Esophagus muscularis mucosa (tissue), 4 donors: ENCODE measurements at regions not wholly inside any gene's neighbourhood (a gene's known extent, or its start where the extent isn't known, plus 50 kb on each side); places are given as distances from the start of the nearest gene placed in this dataset.

Source experiments
- DNase-seq: peaks from one replicate; pipeline ENCODE4 v3.0.0-alpha.2; 2017; ENCODE audit errors: extremely low spot score
- H3K27ac ChIP-seq, 4 donors: fragments of 200-600 bp; sonication (generic); replicated peaks in 1 of 4; 1 replicate in 3 of 4; 2 replicates in 1 of 4; pipeline ENCODE4 v1.5.1; 2016 to 2019; ENCODE audit warnings: mild to moderate bottlenecking in 1 of 4
- H3K27me3 ChIP-seq, 4 donors: fragments of 200-600 bp; sonication (generic); one replicate each; pipeline versions ENCODE4 v1.5.1 to v1.6.0; 2016 to 2019
- H3K36me3 ChIP-seq, 4 donors: fragments of 200-600 bp; sonication (generic); one replicate each; pipeline ENCODE4 v1.5.1; 2016 to 2019
- H3K4me1 ChIP-seq, 4 donors: fragments of 200-600 bp; sonication (generic); one replicate each; pipeline ENCODE4 v1.5.1; 2016 to 2019
- H3K4me3 ChIP-seq, 4 donors: fragments of 200-600 bp; sonication (generic); 1 replicate in 2 of 4; 2 replicates in 2 of 4; pipeline ENCODE4 v1.5.1; 2016 to 2019; ENCODE audit warnings: mild to moderate bottlenecking in 4 of 4, moderate library complexity in 1 of 4
- H3K9me3 ChIP-seq, 4 donors: fragments of 200-600 bp; sonication (generic); 1 replicate in 3 of 4; 2 replicates in 1 of 4; pipeline ENCODE4 v1.5.1; 2016 to 2019
- CTCF ChIP-seq, 3 experiments: fragments of 200-600 bp in 2 of 3; fragments of 450-650 bp in 1 of 3; sonication (generic) in 2 of 3; IDR thresholded peaks; one replicate each; pipeline ENCODE4 v1.5.1; 2017 to 2019; ENCODE audit warnings: antibody characterized with exemption in 3 of 3, mild to moderate bottlenecking in 2 of 3, moderate library complexity in 1 of 3
- EP300 ChIP-seq: sonication (generic); formaldehyde crosslinking; IDR thresholded peaks from one replicate; pipeline ENCODE4 v1.6.1; 2017; ENCODE audit warnings: antibody characterized with exemption
- POLR2A ChIP-seq: fragments of 450-650 bp; IDR thresholded peaks from one replicate; pipeline ENCODE4 v1.6.1; 2017; ENCODE audit warnings: antibody characterized with exemption, moderate library complexity, mild to moderate bottlenecking, low read depth
- POLR2AphosphoS5 ChIP-seq, 2 donors: sonication (generic); formaldehyde crosslinking; IDR thresholded peaks; one replicate each; pipeline ENCODE4 v1.6.1; 2017; ENCODE audit warnings: antibody characterized with exemption in 2 of 2
- WGBS: methylation state at CpG from one replicate; pipeline ENCODE4 v1.1.5; 2018; 5-methylcytosine and 5-hydroxymethylcytosine counted together
- intact Hi-C: fragments of 100-400 bp; cut with DNase I; formaldehyde crosslinking; loops from one replicate; pipeline ENCODE4 v1.15.1; 2023

- no peaks in the 10 kb centered on the region for H3K27me3 ChIP-seq
- no peak overlapping the region for H3K27ac ChIP-seq
- no peak overlapping the region for H3K4me3 ChIP-seq
- H3K4me1 ChIP-seq = no peaks in the 10 kb centered on the region
- no peaks in the 10 kb centered on the region for H3K36me3 ChIP-seq
- TF ChIP-seq POLR2A = no peak
- no peak for TF ChIP-seq CTCF (IDR thresholded peaks at IDR 0.05)
- TF ChIP-seq EP300 = no peak
- TF ChIP-seq POLR2AphosphoS5 (IDR thresholded peaks at IDR 0.05) = no peak
- DNase-seq = no peak
- intact Hi-C loops = no loop called here
- no peaks in the 10 kb centered on the region for H3K9me3 ChIP-seq
Observed at GRCh38 chr5:106094839-106095238, 1575.9 kb downstream of the EFNA5 start.

GRCh38 chr5:106094204-106094607, 1576.5 kb downstream of the EFNA5 start:
- no peak overlapping the region for H3K4me3 ChIP-seq
- no peaks in the 10 kb centered on the region for H3K9me3 ChIP-seq
- no peaks in the 10 kb centered on the region for H3K4me1 ChIP-seq
- intact Hi-C loops = no loop called here
- WGBS = 22% methylated on average over 4 of the region's 4 CpGs
- DNase-seq = no peak
- no peak for TF ChIP-seq EP300
- no peak for TF ChIP-seq CTCF (IDR thresholded peaks at IDR 0.05)
- TF ChIP-seq POLR2AphosphoS5 (IDR thresholded peaks at IDR 0.05) = no peak
- TF ChIP-seq POLR2A = no peak
- H3K36me3 ChIP-seq = no peaks in the 10 kb centered on the region
- no peak overlapping the region for H3K27ac ChIP-seq
- H3K27me3 ChIP-seq = no peaks in the 10 kb centered on the region

- 76% methylated on average over 1 of the region's 1 CpG for WGBS
- TF ChIP-seq CTCF (IDR thresholded peaks at IDR 0.05) (no peak), POLR2A (no peak), POLR2AphosphoS5 (IDR thresholded peaks at IDR 0.05) (no peak), EP300 (no peak)
Observed at GRCh38 chr5:106093134-106093533, 1577.6 kb downstream of the EFNA5 start.

GRCh38 chr5:106092455-106092854, 1578.3 kb downstream of the EFNA5 start:
- intact Hi-C loops = no loop called here
- no peaks in the 10 kb centered on the region for H3K36me3 ChIP-seq
- H3K4me1 ChIP-seq = no peaks in the 10 kb centered on the region
- no peaks in the 10 kb centered on the region for H3K27me3 ChIP-seq
- DNase-seq = no peak
- no peaks in the 10 kb centered on the region for H3K9me3 ChIP-seq
- no peak overlapping the region for H3K27ac ChIP-seq
- WGBS = 90% methylated on average over 1 of the region's 1 CpG
- no peak overlapping the region for H3K4me3 ChIP-seq
- TF ChIP-seq CTCF (IDR thresholded peaks at IDR 0.05) = no peak
- no peak for TF ChIP-seq POLR2A
- TF ChIP-seq EP300 = no peak
- TF ChIP-seq POLR2AphosphoS5 (IDR thresholded peaks at IDR 0.05) = no peak

More at GRCh38 chr5:106093134-106093533, 1577.6 kb downstream of the EFNA5 start:
- Histone ChIP-seq H3K4me1 (no peaks in the 10 kb centered on the region), H3K27ac (no peak overlapping the region), H3K27me3 (no peaks in the 10 kb centered on the region), H3K4me3 (no peak overlapping the region), H3K36me3 (no peaks in the 10 kb centered on the region), H3K9me3 (no peaks in the 10 kb centered on the region)
- intact Hi-C loops = no loop called here
- no peak for DNase-seq

GRCh38 chr5:106089073-106089472, 1581.7 kb downstream of the EFNA5 start:
- no peaks in the 10 kb centered on the region for H3K9me3 ChIP-seq
- H3K36me3 ChIP-seq = no peaks in the 10 kb centered on the region
- H3K27me3 ChIP-seq = no peaks in the 10 kb centered on the region
- H3K27ac ChIP-seq = no peak overlapping the region
- H3K4me1 ChIP-seq = no peaks in the 10 kb centered on the region
- intact Hi-C loops = no loop called here
- no peak for DNase-seq
- H3K4me3 ChIP-seq = no peak overlapping the region
- TF ChIP-seq POLR2AphosphoS5 (IDR thresholded peaks at IDR 0.05) = no peak
- no peak for TF ChIP-seq CTCF (IDR thresholded peaks at IDR 0.05)
- no peak for TF ChIP-seq POLR2A
